H1 (cell line): ENCODE measurements at regions not wholly inside any gene's neighbourhood (a gene's known extent, or its start where the extent isn't known, plus 50 kb on each side); places are given as distances from the start of the nearest gene placed in this dataset.

Source experiments
- EP300 ChIP-seq, 2 experiments: IDR thresholded peaks; 1 replicate in 1 of 2; 2 replicates in 1 of 2; pipeline ENCODE4 v1.6.1; 2011 to 2012; ENCODE audit warnings: low read depth in 2 of 2, low read length in 2 of 2, mild to moderate bottlenecking in 2 of 2, borderline replicate concordance in 1 of 2, inconsistent platforms in 1 of 2, moderate library complexity in 1 of 2
- RAD21 ChIP-seq, 2 experiments: IDR thresholded peaks in 1 of 2; conservative IDR thresholded peaks in 1 of 2; 2 replicates each; pipeline ENCODE4 v1.6.1; 2011; ENCODE audit warnings: low read depth in 2 of 2, low read length in 2 of 2, improper control_type of control experiment in 1 of 2, inconsistent platforms in 1 of 2, mild to moderate bottlenecking in 1 of 2, moderate library complexity in 1 of 2
- SP4 ChIP-seq: IDR thresholded peaks from 2 replicates; pipeline ENCODE4 v1.6.1; 2012; ENCODE audit warnings: low read length, inconsistent platforms
- TAF7 ChIP-seq: optimal IDR thresholded peaks from 2 replicates; pipeline ENCODE3; 2011; ENCODE audit warnings: low read depth, mild to moderate bottlenecking, inconsistent platforms, low read length, moderate library complexity, borderline replicate concordance
- TF ChIP-seq, protein P1 (sequence below): fragments of 300-600 bp; sonication (generic); IDR thresholded peaks from 2 replicates; pipeline ENCODE4 v1.7.1; 2012; ENCODE audit warnings: low read length, moderate library complexity, mild to moderate bottlenecking, inconsistent platforms; ENCODE audit not compliant: insufficient replicate concordance
- TF ChIP-seq, protein P2 (sequence below): IDR thresholded peaks from 2 replicates; pipeline ENCODE4 v1.6.1; 2011; ENCODE audit warnings: low read depth, mild to moderate bottlenecking, low read length; ENCODE audit not compliant: insufficient read depth

DNA sequence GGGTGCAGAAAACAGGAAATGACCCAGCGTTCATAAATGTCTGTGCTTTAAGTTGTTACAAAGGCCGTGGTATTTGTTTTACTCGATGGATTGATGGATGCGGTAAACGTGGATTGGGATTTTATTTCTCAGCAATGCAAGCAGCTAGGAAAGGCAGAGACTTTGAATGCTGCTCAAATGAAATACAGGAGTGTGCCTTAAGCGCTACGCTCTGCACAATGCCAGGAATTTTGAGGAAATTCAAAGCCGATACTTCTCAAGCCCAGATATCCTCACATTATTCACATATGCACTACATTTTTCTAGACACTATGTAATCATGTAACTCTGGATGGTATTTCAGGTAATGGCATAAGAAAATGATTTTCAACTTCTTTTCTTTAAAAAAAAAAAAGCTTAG lies 514.3 kb upstream of the ADARB2 start (continued):
- TF ChIP-seq, protein P1, sequence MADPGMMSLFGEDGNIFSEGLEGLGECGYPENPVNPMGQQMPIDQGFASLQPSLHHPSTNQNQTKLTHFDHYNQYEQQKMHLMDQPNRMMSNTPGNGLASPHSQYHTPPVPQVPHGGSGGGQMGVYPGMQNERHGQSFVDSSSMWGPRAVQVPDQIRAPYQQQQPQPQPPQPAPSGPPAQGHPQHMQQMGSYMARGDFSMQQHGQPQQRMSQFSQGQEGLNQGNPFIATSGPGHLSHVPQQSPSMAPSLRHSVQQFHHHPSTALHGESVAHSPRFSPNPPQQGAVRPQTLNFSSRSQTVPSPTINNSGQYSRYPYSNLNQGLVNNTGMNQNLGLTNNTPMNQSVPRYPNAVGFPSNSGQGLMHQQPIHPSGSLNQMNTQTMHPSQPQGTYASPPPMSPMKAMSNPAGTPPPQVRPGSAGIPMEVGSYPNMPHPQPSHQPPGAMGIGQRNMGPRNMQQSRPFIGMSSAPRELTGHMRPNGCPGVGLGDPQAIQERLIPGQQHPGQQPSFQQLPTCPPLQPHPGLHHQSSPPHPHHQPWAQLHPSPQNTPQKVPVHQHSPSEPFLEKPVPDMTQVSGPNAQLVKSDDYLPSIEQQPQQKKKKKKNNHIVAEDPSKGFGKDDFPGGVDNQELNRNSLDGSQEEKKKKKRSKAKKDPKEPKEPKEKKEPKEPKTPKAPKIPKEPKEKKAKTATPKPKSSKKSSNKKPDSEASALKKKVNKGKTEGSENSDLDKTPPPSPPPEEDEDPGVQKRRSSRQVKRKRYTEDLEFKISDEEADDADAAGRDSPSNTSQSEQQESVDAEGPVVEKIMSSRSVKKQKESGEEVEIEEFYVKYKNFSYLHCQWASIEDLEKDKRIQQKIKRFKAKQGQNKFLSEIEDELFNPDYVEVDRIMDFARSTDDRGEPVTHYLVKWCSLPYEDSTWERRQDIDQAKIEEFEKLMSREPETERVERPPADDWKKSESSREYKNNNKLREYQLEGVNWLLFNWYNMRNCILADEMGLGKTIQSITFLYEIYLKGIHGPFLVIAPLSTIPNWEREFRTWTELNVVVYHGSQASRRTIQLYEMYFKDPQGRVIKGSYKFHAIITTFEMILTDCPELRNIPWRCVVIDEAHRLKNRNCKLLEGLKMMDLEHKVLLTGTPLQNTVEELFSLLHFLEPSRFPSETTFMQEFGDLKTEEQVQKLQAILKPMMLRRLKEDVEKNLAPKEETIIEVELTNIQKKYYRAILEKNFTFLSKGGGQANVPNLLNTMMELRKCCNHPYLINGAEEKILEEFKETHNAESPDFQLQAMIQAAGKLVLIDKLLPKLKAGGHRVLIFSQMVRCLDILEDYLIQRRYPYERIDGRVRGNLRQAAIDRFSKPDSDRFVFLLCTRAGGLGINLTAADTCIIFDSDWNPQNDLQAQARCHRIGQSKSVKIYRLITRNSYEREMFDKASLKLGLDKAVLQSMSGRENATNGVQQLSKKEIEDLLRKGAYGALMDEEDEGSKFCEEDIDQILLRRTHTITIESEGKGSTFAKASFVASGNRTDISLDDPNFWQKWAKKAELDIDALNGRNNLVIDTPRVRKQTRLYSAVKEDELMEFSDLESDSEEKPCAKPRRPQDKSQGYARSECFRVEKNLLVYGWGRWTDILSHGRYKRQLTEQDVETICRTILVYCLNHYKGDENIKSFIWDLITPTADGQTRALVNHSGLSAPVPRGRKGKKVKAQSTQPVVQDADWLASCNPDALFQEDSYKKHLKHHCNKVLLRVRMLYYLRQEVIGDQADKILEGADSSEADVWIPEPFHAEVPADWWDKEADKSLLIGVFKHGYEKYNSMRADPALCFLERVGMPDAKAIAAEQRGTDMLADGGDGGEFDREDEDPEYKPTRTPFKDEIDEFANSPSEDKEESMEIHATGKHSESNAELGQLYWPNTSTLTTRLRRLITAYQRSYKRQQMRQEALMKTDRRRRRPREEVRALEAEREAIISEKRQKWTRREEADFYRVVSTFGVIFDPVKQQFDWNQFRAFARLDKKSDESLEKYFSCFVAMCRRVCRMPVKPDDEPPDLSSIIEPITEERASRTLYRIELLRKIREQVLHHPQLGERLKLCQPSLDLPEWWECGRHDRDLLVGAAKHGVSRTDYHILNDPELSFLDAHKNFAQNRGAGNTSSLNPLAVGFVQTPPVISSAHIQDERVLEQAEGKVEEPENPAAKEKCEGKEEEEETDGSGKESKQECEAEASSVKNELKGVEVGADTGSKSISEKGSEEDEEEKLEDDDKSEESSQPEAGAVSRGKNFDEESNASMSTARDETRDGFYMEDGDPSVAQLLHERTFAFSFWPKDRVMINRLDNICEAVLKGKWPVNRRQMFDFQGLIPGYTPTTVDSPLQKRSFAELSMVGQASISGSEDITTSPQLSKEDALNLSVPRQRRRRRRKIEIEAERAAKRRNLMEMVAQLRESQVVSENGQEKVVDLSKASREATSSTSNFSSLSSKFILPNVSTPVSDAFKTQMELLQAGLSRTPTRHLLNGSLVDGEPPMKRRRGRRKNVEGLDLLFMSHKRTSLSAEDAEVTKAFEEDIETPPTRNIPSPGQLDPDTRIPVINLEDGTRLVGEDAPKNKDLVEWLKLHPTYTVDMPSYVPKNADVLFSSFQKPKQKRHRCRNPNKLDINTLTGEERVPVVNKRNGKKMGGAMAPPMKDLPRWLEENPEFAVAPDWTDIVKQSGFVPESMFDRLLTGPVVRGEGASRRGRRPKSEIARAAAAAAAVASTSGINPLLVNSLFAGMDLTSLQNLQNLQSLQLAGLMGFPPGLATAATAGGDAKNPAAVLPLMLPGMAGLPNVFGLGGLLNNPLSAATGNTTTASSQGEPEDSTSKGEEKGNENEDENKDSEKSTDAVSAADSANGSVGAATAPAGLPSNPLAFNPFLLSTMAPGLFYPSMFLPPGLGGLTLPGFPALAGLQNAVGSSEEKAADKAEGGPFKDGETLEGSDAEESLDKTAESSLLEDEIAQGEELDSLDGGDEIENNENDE: no peak
- TF ChIP-seq RAD21 (IDR thresholded peaks at IDR 0.05 in 1 of 2, conservative IDR thresholded peaks at IDR 0.05 in 1 of 2; ENCODE audit: low read depth in 2 of 2, low read length in 2 of 2): no peak
- TF ChIP-seq EP300 (IDR thresholded peaks at IDR 0.05; ENCODE audit: borderline replicate concordance in 1 of 2, low read depth in 2 of 2, low read length in 2 of 2): no peak
- TF ChIP-seq, protein P2, sequence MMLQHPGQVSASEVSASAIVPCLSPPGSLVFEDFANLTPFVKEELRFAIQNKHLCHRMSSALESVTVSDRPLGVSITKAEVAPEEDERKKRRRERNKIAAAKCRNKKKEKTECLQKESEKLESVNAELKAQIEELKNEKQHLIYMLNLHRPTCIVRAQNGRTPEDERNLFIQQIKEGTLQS: no peak
- no peak for TF ChIP-seq SP4
- TF ChIP-seq TAF7: no peak
